ENCODE measurements at regions not wholly inside any gene's neighbourhood (a gene's known extent, or its start where the extent isn't known, plus 50 kb on each side); places are given as distances from the start of the nearest gene placed in this dataset.

DNA sequence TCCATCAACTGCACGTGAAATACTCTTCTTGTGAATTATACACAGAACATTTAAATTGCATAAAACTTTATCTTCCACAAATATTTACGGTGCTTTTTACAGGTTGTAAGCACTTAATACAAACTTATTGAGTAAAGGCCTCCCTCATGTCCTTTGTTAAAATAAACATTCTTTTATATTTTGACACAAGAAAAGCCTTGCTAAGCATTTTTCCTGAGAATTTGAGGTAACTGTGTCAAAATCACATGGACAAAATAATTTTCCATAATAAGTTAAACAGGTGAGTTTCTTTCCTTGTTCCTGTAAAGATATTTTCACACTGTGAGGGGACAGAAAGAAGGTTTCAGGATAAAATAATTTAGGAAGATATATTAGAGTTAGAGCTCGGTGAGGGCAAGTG is 1317.1 kb upstream of the ZEB2 start:
- no peak for TF ChIP-seq EP300 (IDR thresholded peaks at IDR 0.05)
- TF ChIP-seq POLR2A (IDR thresholded peaks at IDR 0.05) = no peak
- TF ChIP-seq, protein P1, sequence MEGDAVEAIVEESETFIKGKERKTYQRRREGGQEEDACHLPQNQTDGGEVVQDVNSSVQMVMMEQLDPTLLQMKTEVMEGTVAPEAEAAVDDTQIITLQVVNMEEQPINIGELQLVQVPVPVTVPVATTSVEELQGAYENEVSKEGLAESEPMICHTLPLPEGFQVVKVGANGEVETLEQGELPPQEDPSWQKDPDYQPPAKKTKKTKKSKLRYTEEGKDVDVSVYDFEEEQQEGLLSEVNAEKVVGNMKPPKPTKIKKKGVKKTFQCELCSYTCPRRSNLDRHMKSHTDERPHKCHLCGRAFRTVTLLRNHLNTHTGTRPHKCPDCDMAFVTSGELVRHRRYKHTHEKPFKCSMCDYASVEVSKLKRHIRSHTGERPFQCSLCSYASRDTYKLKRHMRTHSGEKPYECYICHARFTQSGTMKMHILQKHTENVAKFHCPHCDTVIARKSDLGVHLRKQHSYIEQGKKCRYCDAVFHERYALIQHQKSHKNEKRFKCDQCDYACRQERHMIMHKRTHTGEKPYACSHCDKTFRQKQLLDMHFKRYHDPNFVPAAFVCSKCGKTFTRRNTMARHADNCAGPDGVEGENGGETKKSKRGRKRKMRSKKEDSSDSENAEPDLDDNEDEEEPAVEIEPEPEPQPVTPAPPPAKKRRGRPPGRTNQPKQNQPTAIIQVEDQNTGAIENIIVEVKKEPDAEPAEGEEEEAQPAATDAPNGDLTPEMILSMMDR (IDR thresholded peaks at IDR 0.05) = no peak
- TF ChIP-seq POLR2AphosphoS5 (IDR thresholded peaks at IDR 0.05) = no peak
- Histone ChIP-seq H3K27ac (no peak overlapping the region), H3K4me3 (no peak overlapping the region), H3K36me3 (no peaks in the 10 kb centered on the region), H3K27me3 (no peaks in the 10 kb centered on the region), H3K9me3 (no peaks in the 10 kb centered on the region), H3K4me1 (no peaks in the 10 kb centered on the region)
- ATAC-seq = no peak
- 66 to 80% methylated on average over 3 of the region's 3 CpGs for WGBS, 2 donors (ENCODE audit: low coverage in 1 of 2)

DNA sequence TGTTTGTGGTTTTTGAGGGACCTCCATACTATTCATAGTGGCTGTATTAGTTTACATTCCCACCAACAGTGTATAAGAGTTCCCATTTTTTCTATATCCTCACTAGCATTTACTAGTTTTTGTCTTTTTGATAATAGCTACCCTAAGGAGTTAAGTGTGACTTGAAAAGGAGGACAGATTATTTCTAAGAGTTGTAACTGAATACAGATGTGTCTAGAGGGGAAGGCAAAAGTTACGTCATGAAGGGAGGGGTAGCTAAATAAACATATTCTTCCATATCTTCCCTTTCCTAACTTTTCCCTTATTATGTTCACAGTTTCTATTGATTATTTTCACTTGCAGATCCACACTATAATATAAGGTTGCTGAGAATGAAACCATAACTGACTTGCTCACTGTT is 1315.7 kb upstream of the ZEB2 start:
- H3K27me3 ChIP-seq = no peaks in the 10 kb centered on the region
- ATAC-seq = no peak
- TF ChIP-seq POLR2A (IDR thresholded peaks at IDR 0.05) (no peak), POLR2AphosphoS5 (IDR thresholded peaks at IDR 0.05) (no peak), EP300 (IDR thresholded peaks at IDR 0.05) (no peak)
- TF ChIP-seq, protein P1 (IDR thresholded peaks at IDR 0.05) = no peak
- no peak overlapping the region for H3K4me3 ChIP-seq
- H3K9me3 ChIP-seq = no peaks in the 10 kb centered on the region
- no peaks in the 10 kb centered on the region for H3K4me1 ChIP-seq
- WGBS, 2 donors (ENCODE audit: low coverage in 1 of 2) = 78 to 80% methylated on average over 1 of the region's 1 CpG
- H3K27ac ChIP-seq = no peak overlapping the region
- no peaks in the 10 kb centered on the region for H3K36me3 ChIP-seq

DNA sequence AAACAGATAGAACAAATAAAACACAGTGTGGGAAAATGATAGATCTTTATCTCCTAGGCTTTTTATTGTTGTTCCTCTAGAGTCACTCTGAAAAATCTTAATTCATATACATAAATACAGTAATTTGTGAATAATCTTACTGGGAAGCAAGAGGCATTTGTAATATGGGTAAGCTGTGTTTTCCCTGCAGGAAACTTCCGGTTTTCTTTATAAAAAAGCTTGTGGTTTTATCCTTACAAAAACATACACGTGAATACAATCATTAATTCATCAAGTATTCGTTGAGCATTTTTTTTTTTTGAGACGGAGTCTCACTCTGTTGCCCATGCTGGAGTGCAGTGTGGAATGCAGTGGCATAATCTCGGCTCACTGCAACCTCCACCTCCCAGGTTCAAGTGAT is 1312.8 kb upstream of the ZEB2 start:
- Histone ChIP-seq H3K27me3 (no peaks in the 10 kb centered on the region), H3K36me3 (no peaks in the 10 kb centered on the region), H3K9me3 (no peaks in the 10 kb centered on the region), H3K4me1 (no peaks in the 10 kb centered on the region), H3K4me3 (no peak overlapping the region), H3K27ac (no peak overlapping the region)
- TF ChIP-seq, protein P1 (IDR thresholded peaks at IDR 0.05) = no peak
- TF ChIP-seq POLR2AphosphoS5 (IDR thresholded peaks at IDR 0.05) = no peak
- TF ChIP-seq POLR2A (IDR thresholded peaks at IDR 0.05) = no peak
- TF ChIP-seq EP300 (IDR thresholded peaks at IDR 0.05) = no peak
- ATAC-seq = no peak
- WGBS, 2 donors (ENCODE audit: low coverage in 1 of 2) = 80 to 84% methylated on average over 4 to 5 of the region's 5 CpGs

DNA sequence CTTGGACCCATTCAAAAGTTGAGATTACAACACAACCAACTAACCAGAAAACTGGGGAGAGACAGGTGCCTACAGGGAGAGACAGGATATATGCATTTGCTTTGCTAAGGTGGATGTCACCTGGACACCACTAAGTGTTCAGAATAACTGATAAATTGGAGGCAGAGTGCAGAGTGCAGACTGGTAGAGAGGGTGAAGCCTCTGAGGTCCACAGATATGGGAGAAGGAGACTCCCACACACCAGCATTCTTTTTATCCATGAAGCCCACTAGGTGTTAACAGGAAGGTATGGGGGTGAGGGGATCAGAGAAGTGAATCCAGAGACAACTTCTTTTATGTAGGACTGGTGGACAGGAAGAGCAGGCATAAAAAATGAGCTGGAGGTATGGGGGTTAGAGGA is 1310.0 kb upstream of the ZEB2 start:
- no peak for TF ChIP-seq EP300 (IDR thresholded peaks at IDR 0.05)
- TF ChIP-seq, protein P1 (IDR thresholded peaks at IDR 0.05) = no peak
- TF ChIP-seq POLR2A (IDR thresholded peaks at IDR 0.05) = no peak
- no peak for TF ChIP-seq POLR2AphosphoS5 (IDR thresholded peaks at IDR 0.05)
- Histone ChIP-seq H3K4me1 (no peaks in the 10 kb centered on the region), H3K9me3 (no peaks in the 10 kb centered on the region), H3K4me3 (no peak overlapping the region), H3K27me3 (no peaks in the 10 kb centered on the region), H3K27ac (no peak overlapping the region), H3K36me3 (no peaks in the 10 kb centered on the region)
- ATAC-seq = no peak

DNA sequence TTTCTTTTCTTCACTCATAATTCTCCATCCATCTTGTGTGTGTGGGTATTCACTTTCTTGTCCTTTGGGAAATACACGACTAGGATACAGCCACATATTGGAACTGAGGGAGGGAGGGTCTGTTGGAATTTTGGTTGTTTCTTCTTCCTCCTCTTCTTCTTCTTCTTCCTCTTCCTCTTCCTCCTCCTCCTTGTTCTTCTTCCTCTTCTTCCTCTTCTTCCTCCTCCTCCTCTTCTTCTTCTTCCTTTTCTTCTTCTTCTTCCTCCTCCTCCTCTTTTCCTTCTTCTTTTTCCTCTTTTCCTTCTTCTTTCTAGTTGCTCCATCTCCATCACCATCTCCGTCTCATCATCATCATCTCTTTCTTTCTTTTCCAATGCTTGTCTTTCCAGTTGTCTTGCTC is 1307.3 kb upstream of the ZEB2 start:
- Histone ChIP-seq H3K4me1 (no peaks in the 10 kb centered on the region), H3K9me3 (no peaks in the 10 kb centered on the region), H3K27ac (no peak overlapping the region), H3K4me3 (no peak overlapping the region), H3K36me3 (no peaks in the 10 kb centered on the region), H3K27me3 (no peaks in the 10 kb centered on the region)
- TF ChIP-seq POLR2AphosphoS5 (IDR thresholded peaks at IDR 0.05) (no peak), EP300 (IDR thresholded peaks at IDR 0.05) (no peak), POLR2A (IDR thresholded peaks at IDR 0.05) (no peak)
- TF ChIP-seq, protein P1 (IDR thresholded peaks at IDR 0.05) = no peak
- ATAC-seq = no peak
- 89 to 100% methylated on average over 1 to 2 of the region's 2 CpGs for WGBS, 2 donors (ENCODE audit: low coverage in 1 of 2)
